HL-60 (cell line): ENCODE measurements at regions not wholly inside any gene's neighbourhood (a gene's known extent, or its start where the extent isn't known, plus 50 kb on each side); places are given as distances from the start of the nearest gene placed in this dataset.

Experiments
- DNase-seq, 2 experiments: peaks; one replicate each; pipeline ENCODE4 v3.0.0-alpha.2; 2010 to 2020; ENCODE audit warnings: low read depth in 1 of 2, low spot score in 1 of 2
- H3K27ac ChIP-seq: fragments of 250-450 bp; sonication (Bioruptor Pico); replicated peaks from 2 replicates; pipeline ENCODE4 v1.5.1; 2020; ENCODE audit warnings: mild to moderate bottlenecking, moderate library complexity
- H3K27me3 ChIP-seq: fragments of 250-450 bp; sonication (Bioruptor Pico); 2 replicates; pipeline ENCODE4 v1.5.1; 2021; ENCODE audit warnings: mild to moderate bottlenecking, moderate library complexity; ENCODE audit not compliant: insufficient read depth, poor library complexity, severe bottlenecking
- H3K4me3 ChIP-seq: replicated peaks from 2 replicates; pipeline ENCODE4 v1.5.1; 2011; ENCODE audit warnings: mild to moderate bottlenecking, control low read depth, low read length; ENCODE audit not compliant: insufficient read depth
- GABPA ChIP-seq: IDR thresholded peaks from 2 replicates; pipeline ENCODE4 v1.6.1; 2012; ENCODE audit warnings: low read depth
- POLR2AphosphoS5 ChIP-seq: IDR thresholded peaks from 2 replicates; pipeline ENCODE4 v1.6.1; 2012; ENCODE audit warnings: low read depth
- SPI1 ChIP-seq: IDR thresholded peaks from 2 replicates; pipeline ENCODE4 v1.6.1; 2012; ENCODE audit warnings: low read depth, mild to moderate bottlenecking, borderline replicate concordance
- TF ChIP-seq, protein P1 (sequence below): IDR thresholded peaks from 2 replicates; pipeline ENCODE4 v1.6.1; 2012; ENCODE audit warnings: low read depth; ENCODE audit not compliant: insufficient replicate concordance
- TF ChIP-seq, protein P2 (sequence below): IDR thresholded peaks from one replicate; pipeline ENCODE4 v1.5.1; 2011; ENCODE audit warnings: low read length, control low read depth, inconsistent platforms; ENCODE audit not compliant: insufficient read depth

DNA sequence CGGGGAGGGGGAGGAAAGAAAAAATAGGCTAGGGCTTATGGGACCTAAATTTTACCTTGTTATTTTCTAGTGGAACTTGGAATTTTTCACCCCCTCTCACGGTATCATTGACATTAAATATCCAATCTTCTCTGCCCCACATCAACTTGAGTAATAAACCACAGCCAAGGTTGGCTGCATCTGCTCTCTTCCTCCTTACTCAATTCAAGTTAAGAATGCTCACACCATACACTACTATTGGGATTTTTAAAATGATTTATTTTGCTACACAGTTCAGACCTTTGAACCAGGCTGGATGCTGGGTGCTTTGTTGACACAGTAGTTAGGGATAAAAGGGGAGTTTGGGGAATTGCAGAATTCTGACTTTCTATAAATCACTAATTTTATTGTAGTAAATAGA is 78.2 kb upstream of the DHX15 start:
- Histone ChIP-seq H3K27me3 (no peaks in the 10 kb centered on the region), H3K4me3 (no peak overlapping the region), H3K27ac (no peak overlapping the region)
- DNase-seq, result no peak
- TF ChIP-seq, protein P1, sequence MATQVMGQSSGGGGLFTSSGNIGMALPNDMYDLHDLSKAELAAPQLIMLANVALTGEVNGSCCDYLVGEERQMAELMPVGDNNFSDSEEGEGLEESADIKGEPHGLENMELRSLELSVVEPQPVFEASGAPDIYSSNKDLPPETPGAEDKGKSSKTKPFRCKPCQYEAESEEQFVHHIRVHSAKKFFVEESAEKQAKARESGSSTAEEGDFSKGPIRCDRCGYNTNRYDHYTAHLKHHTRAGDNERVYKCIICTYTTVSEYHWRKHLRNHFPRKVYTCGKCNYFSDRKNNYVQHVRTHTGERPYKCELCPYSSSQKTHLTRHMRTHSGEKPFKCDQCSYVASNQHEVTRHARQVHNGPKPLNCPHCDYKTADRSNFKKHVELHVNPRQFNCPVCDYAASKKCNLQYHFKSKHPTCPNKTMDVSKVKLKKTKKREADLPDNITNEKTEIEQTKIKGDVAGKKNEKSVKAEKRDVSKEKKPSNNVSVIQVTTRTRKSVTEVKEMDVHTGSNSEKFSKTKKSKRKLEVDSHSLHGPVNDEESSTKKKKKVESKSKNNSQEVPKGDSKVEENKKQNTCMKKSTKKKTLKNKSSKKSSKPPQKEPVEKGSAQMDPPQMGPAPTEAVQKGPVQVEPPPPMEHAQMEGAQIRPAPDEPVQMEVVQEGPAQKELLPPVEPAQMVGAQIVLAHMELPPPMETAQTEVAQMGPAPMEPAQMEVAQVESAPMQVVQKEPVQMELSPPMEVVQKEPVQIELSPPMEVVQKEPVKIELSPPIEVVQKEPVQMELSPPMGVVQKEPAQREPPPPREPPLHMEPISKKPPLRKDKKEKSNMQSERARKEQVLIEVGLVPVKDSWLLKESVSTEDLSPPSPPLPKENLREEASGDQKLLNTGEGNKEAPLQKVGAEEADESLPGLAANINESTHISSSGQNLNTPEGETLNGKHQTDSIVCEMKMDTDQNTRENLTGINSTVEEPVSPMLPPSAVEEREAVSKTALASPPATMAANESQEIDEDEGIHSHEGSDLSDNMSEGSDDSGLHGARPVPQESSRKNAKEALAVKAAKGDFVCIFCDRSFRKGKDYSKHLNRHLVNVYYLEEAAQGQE, result no peak

GRCh38 chr4:24664956-24665355 is 80.6 kb upstream of the DHX15 start:
- Histone ChIP-seq H3K27me3 (no peaks in the 10 kb centered on the region), H3K4me3 (no peak overlapping the region), H3K27ac (no peak overlapping the region)
- TF ChIP-seq GABPA (no peak), POLR2AphosphoS5 (no peak), SPI1 (no peak)
- TF ChIP-seq, protein P2, sequence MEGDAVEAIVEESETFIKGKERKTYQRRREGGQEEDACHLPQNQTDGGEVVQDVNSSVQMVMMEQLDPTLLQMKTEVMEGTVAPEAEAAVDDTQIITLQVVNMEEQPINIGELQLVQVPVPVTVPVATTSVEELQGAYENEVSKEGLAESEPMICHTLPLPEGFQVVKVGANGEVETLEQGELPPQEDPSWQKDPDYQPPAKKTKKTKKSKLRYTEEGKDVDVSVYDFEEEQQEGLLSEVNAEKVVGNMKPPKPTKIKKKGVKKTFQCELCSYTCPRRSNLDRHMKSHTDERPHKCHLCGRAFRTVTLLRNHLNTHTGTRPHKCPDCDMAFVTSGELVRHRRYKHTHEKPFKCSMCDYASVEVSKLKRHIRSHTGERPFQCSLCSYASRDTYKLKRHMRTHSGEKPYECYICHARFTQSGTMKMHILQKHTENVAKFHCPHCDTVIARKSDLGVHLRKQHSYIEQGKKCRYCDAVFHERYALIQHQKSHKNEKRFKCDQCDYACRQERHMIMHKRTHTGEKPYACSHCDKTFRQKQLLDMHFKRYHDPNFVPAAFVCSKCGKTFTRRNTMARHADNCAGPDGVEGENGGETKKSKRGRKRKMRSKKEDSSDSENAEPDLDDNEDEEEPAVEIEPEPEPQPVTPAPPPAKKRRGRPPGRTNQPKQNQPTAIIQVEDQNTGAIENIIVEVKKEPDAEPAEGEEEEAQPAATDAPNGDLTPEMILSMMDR, result no peak
- TF ChIP-seq, protein P1, result no peak
- DNase-seq, result no peak

- H3K27ac ChIP-seq, result no peak overlapping the region
- TF ChIP-seq SPI1 (no peak), GABPA (no peak), POLR2AphosphoS5 (no peak)
- TF ChIP-seq, protein P1, result no peak
- TF ChIP-seq, protein P2, result no peak
- no peaks in the 10 kb centered on the region for H3K27me3 ChIP-seq
- no peak for DNase-seq
- no peak overlapping the region for H3K4me3 ChIP-seq
These were observed 82.0 kb upstream of the DHX15 start for GRCh38 chr4:24666316-24666715.
